Astrocyte (in vitro differentiated cells and primary cell): ENCODE measurements at regions not wholly inside any gene's neighbourhood (a gene's known extent, or its start where the extent isn't known, plus 50 kb on each side); places are given as distances from the start of the nearest gene placed in this dataset.

Experiments
- DNase-seq: peaks from one replicate; pipeline ENCODE4 v3.0.0-alpha.2; 2010; ENCODE audit warnings: low read depth
- FAIRE-seq: peaks from 2 replicates; lab custom pipeline; 2011; peaks lifted over from hg19 to GRCh38; lab: Jason Lieb, UNC
- H2AFZ ChIP-seq: 2 replicates; pipeline ENCODE4 v1.6.0; 2012; ENCODE audit warnings: low read depth, low read length, inconsistent platforms
- H3K27ac ChIP-seq: 2 replicates; pipeline ENCODE4 v1.5.1; 2011; ENCODE audit warnings: low read depth, low read length, inconsistent platforms
- H3K27me3 ChIP-seq: 2 replicates; pipeline ENCODE4 v1.6.0; 2011; ENCODE audit warnings: low read length, inconsistent platforms; ENCODE audit not compliant: insufficient read depth
- H3K36me3 ChIP-seq: 2 replicates; pipeline ENCODE4 v1.5.1; 2011; ENCODE audit warnings: low read length, inconsistent platforms; ENCODE audit not compliant: insufficient read depth
- H3K4me1 ChIP-seq: 2 replicates; pipeline ENCODE4 v1.5.1; 2011; ENCODE audit warnings: low read length, inconsistent platforms; ENCODE audit not compliant: insufficient read depth
- H3K4me2 ChIP-seq: 2 replicates; pipeline ENCODE4 v1.6.0; 2012; ENCODE audit warnings: low read length, inconsistent platforms
- H3K4me3 ChIP-seq: 2 replicates; pipeline ENCODE4 v1.5.1; 2011; ENCODE audit warnings: low read depth, mild to moderate bottlenecking, low read length, inconsistent platforms; ENCODE audit not compliant: insufficient read depth
- H3K79me2 ChIP-seq: 2 replicates; pipeline ENCODE4 v1.6.0; 2012; ENCODE audit warnings: mild to moderate bottlenecking, low read length, inconsistent platforms; ENCODE audit not compliant: insufficient read depth
- H3K9ac ChIP-seq: 2 replicates; pipeline ENCODE4 v1.6.0; 2012; ENCODE audit warnings: mild to moderate bottlenecking, low read length, inconsistent platforms
- H3K9me3 ChIP-seq: 2 replicates; pipeline ENCODE4 v1.5.1; 2012; ENCODE audit warnings: low read depth, mild to moderate bottlenecking, low read length, inconsistent platforms; ENCODE audit not compliant: insufficient read depth
- H4K20me1 ChIP-seq: 2 replicates; pipeline ENCODE4 v1.6.0; 2012; ENCODE audit warnings: low read length, inconsistent platforms; ENCODE audit not compliant: insufficient read depth
- H3K27ac Mint-ChIP-seq: one replicate; pipeline ENCODE4 v1.8.0; 2021; ENCODE audit warnings: mild to moderate bottlenecking, mixed read lengths; ENCODE audit not compliant: unreplicated experiment
- H3K27me3 Mint-ChIP-seq: one replicate; pipeline ENCODE4 v1.8.0; 2021; ENCODE audit warnings: low read depth, mixed read lengths; ENCODE audit not compliant: unreplicated experiment
- H3K36me3 Mint-ChIP-seq: one replicate; pipeline ENCODE4 v1.8.0; 2021; ENCODE audit warnings: low read depth, mixed read lengths; ENCODE audit not compliant: unreplicated experiment
- H3K4me1 Mint-ChIP-seq: one replicate; pipeline ENCODE4 v1.8.0; 2021; ENCODE audit warnings: low read depth, mixed read lengths; ENCODE audit not compliant: unreplicated experiment
- H3K4me3 Mint-ChIP-seq: one replicate; pipeline ENCODE4 v1.8.0; 2021; ENCODE audit warnings: mild to moderate bottlenecking, moderate library complexity, mixed read lengths; ENCODE audit not compliant: unreplicated experiment
- H3K9me3 Mint-ChIP-seq: one replicate; pipeline ENCODE4 v1.8.0; 2021; ENCODE audit warnings: mild to moderate bottlenecking, mixed read lengths; ENCODE audit not compliant: unreplicated experiment
- CTCF ChIP-seq: IDR thresholded peaks from 2 replicates; pipeline ENCODE4 v1.5.1; 2011; ENCODE audit warnings: low read depth, mild to moderate bottlenecking, inconsistent platforms, low read length, moderate library complexity; ENCODE audit not compliant: insufficient read depth
- EZH2 ChIP-seq: IDR thresholded peaks from 2 replicates; pipeline ENCODE4 v1.6.1; 2012; ENCODE audit warnings: mild to moderate bottlenecking, low read length, inconsistent platforms; ENCODE audit not compliant: insufficient read depth

GRCh38 chr3:28646435-28646834, 297.8 kb upstream of the AZI2 start:
- no peak for FAIRE-seq

GRCh38 chr3:28649266-28649665, 300.6 kb upstream of the AZI2 start:
- Mint-ChIP-seq H3K4me1 (no peaks in the 10 kb centered on the region), H3K27ac (no peak overlapping the region)
- no peak for FAIRE-seq

More at GRCh38 chr3:28646435-28646834, 297.8 kb upstream of the AZI2 start:
- no peaks in the 10 kb centered on the region for H3K4me1 ChIP-seq
- TF ChIP-seq CTCF (no peak), EZH2 (no peak)
- Mint-ChIP-seq H3K4me1 (no peaks in the 10 kb centered on the region), H3K27ac (no peak overlapping the region), H3K4me3 (no peak overlapping the region), H3K27me3 (no peaks in the 10 kb centered on the region), H3K36me3 (no peaks in the 10 kb centered on the region), H3K9me3 (no peaks in the 10 kb centered on the region)
- no peak for DNase-seq
- no peak overlapping the region for H2AFZ ChIP-seq
- no peak overlapping the region for H3K27ac ChIP-seq
- no peak overlapping the region for H3K4me3 ChIP-seq
- no peaks in the 10 kb centered on the region for H3K27me3 ChIP-seq
- no peaks in the 10 kb centered on the region for H3K79me2 ChIP-seq
- H3K4me2 ChIP-seq: no peak overlapping the region
- no peaks in the 10 kb centered on the region for H3K36me3 ChIP-seq
- H4K20me1 ChIP-seq: no peaks in the 10 kb centered on the region
- H3K9me3 ChIP-seq: no peaks in the 10 kb centered on the region
- no peak overlapping the region for H3K9ac ChIP-seq

More at GRCh38 chr3:28649266-28649665, 300.6 kb upstream of the AZI2 start:
- no peak overlapping the region for H2AFZ ChIP-seq
- H3K9ac ChIP-seq: no peak overlapping the region
- H3K36me3 ChIP-seq: no peaks in the 10 kb centered on the region
- H3K4me3 ChIP-seq: no peak overlapping the region
- no peaks in the 10 kb centered on the region for H3K4me1 ChIP-seq
- Mint-ChIP-seq H3K36me3 (no peaks in the 10 kb centered on the region), H3K9me3 (no peaks in the 10 kb centered on the region), H3K4me3 (no peak overlapping the region), H3K27me3 (no peaks in the 10 kb centered on the region)
- H3K79me2 ChIP-seq: no peaks in the 10 kb centered on the region
- H4K20me1 ChIP-seq: no peaks in the 10 kb centered on the region
- no peak overlapping the region for H3K4me2 ChIP-seq
- TF ChIP-seq CTCF (no peak), EZH2 (no peak)
- DNase-seq: no peak
- no peak overlapping the region for H3K27ac ChIP-seq
- H3K9me3 ChIP-seq: no peaks in the 10 kb centered on the region
- no peaks in the 10 kb centered on the region for H3K27me3 ChIP-seq
